CD4-positive, alpha-beta T cell treated with Interleukin-12 subunit alpha and Interleukin-12 subunit beta, for 1 hour (primary cell): ENCODE measurements at regions not wholly inside any gene's neighbourhood (a gene's known extent, or its start where the extent isn't known, plus 50 kb on each side); places are given as distances from the start of the nearest gene placed in this dataset.

Experiments
- DNase-seq: peaks from one replicate; pipeline ENCODE4 v3.0.0-alpha.2; 2020

DNA sequence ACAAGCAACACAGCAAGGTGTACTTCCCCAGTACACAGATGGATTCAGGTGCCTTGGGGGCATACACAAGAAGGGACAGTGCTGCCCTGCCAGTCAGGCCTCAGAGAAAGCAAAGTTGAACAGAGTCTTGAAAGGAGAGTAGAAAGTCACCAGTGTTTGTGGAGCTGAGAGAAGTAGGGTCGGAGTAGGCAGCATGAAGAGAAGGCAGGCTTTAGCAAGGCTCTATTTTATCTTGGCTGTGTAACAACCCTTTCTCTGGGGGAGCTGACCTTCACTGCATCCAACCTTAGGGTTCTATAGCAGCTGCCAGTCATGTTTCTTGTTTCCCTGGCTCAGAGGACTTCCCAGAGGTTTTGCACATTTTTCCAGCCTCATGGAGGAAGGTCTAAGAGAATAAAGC is 77.4 kb upstream of the BLID start:
- no peak for DNase-seq

DNA sequence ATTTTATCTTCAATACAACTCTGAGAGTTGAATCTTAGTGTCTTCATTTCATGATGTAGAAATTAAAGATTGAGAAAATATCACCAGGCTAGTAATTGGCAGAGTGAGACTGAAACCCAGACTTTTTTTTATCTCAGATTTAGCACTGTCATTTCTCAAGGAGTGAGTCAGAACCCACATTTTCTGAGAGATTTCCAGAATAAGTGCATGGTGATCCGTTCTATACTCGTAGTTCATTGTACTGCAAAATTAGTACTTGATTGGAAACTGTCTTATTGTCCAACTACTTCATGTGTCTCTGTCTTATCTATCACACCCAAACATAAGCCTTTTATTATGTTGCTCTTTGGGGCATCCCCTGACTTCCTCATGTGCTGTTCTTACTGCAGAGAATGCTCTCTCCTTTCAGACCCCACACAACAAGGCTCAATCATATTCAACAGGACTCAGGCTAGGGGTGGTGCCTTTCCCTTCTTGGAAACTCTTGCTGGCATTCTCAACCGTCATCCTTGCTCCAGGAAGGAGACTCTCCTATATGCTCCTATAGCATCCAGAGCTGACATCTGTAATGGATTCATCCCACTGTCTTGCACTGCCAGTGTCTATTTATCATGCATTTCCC is 76.7 kb upstream of the BLID start:
- DNase-seq: no peak

DNA sequence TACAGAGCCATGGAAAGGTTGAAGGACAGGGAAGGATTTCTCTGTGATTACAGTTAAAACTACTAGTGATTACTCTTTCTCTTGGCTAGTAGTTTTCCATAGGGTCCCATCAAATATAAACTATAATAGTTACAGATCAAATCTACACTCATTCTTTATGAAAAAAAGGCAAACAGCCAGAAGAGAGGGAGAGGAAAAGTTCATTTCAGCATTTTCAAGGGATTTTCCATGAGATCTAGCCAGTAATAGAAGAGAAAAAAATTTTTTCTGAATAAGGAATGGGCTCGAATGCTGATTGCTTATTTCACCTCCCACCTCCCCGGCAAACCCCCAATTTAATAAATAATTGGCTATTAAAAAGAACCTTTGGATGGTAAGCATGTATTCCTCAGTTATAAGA is 74.8 kb upstream of the BLID start:
- no peak for DNase-seq

DNA sequence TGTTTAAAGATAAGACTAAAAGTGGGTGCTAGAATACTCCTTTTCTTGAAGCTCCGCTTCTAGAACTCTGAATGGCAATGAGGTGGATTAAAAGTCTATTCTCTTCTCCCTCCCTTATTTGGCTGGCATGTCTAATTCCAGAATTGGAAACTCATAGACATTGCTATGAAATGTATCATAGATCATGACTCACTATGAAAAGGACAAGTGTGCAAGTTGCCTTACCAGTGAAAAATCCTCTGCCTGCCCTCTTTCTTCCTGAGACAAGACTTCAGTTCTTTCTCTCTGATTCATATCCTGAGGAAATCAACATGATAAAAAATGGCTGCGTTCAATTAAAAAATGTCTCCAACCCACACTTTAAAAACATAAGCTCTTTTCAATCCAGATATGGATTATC is 73.2 kb upstream of the BLID start:
- DNase-seq: no peak

DNA sequence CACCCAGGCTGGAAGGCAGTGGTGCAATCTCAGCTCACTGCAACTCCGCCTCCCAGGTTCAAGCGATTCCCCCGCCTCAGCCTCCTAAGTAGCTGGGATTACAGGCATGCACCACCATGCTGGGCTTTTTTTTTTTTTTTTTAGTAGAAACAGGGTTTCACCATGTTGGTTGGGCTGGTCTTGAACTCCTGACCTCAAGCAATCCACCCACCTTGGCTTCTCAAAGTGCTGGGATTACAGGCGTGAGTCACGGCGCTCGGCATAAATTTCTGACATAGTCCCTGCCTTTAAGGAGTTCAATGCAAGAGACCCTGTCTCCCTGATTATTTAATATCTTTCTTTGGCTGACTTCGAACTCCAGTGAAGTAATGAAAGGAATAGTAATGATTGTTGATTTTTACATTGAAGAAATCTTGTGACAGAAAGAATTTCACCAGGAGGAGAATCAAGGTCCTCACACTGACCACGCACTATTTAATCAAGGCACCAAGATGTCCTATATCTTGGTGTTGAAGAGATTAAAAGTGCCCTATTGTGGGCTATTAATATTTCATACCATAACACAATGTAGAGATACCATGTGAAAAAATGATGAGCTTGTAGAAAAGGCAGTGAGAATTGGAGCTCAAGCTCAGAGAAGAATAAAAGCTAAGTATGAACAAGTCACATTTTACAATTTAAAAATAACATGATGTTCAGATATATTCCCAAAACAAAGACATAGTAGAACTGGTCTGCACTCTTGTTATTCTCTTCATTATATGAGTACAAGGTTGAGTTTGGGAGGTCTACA is 71.6 kb upstream of the BLID start:
- no peak for DNase-seq

GRCh38 chr11:122186439-122187080 is 70.5 kb upstream of the BLID start:
- DNase-seq: no peak

DNA sequence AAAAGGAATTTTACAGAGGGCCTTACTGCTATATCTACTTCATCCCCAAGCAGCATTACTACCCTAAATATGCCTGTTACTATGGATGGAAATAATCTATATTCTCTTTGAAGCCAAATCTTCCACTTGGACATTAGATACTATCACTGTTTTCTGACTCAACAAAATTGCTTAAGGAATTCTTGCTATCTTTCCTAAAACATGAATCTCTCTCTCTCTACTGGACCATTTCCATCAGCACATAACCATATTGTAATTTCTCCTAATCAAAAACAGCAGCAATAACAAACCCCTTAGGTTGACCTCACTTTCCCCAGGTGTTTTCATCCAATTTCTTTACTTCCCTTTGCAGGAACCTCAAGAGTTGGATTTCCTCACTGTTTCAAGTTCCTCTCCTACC is 67.9 kb upstream of the BLID start:
- DNase-seq: no peak

GRCh38 chr11:122181893-122182292 is 65.9 kb upstream of the BLID start:
- DNase-seq: no peak

GRCh38 chr11:122181372-122181771 is 65.4 kb upstream of the BLID start:
- DNase-seq: no peak

GRCh38 chr11:122179961-122180834 is 64.2 kb upstream of the BLID start:
- DNase-seq: no peak

- no peak for DNase-seq
Measured at GRCh38 chr11:122178795-122179194, 62.8 kb upstream of the BLID start.

DNA sequence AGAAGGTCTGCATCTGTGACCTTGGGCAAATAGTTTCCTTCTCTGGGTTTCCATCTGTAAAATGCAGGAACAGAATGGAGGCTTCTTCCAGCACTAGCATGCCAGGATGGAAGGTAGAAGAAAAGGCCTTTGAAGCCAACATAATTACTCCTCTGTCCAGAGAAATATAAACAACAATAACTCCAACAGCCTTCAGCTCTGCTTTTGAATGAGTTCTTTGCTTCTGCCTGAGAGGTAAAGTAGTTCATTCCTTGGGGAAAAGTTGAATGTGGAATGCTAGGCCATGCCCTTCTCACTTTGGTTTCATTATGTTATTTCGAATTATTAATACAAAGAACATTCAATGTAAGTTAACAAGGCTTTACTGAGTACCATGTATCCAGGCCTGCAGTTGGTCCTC is 61.2 kb upstream of the BLID start:
- DNase-seq: no peak

GRCh38 chr11:122176651-122177050 is 60.6 kb upstream of the BLID start:
- no peak for DNase-seq

- no peak for DNase-seq
Measured at GRCh38 chr11:122175306-122175705, 59.3 kb upstream of the BLID start.

DNA sequence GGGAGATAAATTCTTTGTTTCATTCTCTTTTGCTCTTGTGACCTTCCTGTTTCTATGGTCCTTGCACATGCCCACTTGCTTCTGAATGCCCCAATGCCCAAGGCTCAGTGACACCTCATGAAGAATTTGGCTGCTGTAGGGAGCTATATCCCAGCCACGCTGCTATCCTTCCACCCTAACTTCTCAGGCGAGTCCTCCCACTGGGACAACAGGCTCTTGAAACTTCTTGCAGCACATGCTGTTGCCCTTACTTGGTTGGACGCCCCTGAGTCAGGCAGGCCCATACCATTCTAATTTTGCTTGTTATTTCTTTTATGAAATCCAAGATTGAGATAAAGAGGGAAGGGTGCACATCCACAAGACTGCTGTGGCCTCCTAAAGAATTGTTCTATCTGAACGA is 57.6 kb upstream of the BLID start:
- DNase-seq: no peak

DNA sequence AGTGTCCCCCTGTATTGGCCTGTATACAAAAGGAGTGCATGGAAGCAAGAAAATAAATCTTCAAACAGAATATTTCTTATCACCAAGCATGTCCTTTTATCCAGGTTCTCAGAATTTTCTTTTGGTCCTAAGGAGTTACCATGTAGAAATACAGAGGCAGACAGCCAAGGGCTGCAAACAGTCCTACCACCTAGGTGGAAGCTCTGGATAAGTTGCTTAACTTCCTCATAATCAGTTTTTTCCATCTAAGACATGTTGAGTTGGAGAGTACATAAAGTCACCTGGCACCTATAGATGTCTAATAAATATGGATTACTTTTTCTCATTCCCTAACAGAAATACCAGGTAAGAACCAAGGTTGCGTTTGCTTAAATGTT is 57.0 kb upstream of the BLID start:
- DNase-seq: no peak

DNA sequence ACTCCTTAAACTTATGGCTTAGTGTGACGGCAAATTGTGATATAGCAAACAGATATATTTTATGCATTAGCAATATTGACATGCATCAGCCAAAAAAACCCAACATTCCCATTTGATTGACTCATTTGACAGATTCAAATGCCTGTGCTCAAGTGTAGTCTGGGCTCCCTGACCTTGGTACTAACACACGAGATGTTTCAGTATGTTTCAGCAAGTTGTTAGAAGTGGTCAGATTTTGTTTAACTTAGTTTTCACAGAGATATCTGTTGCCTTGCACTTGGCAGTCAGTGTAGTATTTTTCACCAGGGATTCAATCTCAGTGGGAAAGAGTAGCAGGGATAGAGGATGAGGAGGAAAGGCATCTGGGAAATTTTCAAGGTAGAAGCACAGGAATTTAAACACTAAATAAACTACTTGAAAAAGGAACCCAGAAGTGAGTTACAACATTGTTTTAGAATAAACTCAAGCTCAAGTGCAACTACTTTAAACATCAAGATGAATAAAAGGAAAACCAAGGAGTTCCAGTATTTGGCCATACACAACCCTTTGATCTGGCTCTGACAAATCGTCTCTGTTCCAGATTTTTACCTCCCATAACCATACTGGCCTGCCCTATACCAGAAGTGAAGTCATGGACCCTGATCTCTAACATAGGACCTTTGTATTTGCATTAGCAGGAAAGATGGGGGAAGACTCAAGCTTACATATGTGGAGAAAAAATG is 56.5 kb upstream of the BLID start:
- no peak for DNase-seq

- DNase-seq: no peak
Measured at GRCh38 chr11:122170815-122171475, 54.9 kb upstream of the BLID start.

DNA sequence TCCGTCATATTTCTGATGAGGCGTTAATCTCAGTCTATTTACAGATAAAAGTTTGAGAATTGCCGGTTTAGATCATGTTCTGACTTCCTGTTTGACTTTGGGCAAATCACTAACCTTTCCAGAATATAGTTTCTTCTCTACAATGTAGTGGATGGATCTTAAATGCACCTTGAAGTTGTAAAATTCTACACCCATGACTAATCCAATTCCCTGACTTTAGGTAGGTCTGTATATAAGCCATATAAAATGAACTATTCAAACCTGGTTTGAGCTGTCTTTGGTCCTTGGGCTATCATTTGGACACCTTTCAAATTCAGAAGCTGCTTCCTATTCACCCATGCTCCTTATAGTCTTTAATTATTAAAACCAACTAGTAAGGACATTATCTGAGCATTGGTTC is 52.2 kb upstream of the BLID start:
- no peak for DNase-seq

DNA sequence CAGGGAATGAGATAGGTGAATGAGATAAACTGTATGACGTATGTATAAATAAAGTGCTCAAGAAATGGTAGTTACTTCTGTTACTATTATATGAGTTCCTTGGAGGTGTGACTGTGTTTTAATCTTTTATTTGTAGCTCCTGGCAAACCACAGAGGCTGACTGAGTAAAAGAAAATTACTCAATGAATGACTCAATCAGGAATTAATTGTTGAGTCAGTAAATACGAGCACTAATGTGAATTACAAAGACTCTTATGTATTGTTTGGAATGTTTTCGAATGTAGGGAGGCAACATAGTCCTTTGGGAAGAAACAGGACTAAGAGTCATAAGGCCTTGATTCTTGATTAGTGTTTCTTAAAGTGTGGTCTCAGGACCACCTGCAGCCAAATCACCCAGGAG is 51.1 kb upstream of the BLID start:
- DNase-seq: no peak

DNA sequence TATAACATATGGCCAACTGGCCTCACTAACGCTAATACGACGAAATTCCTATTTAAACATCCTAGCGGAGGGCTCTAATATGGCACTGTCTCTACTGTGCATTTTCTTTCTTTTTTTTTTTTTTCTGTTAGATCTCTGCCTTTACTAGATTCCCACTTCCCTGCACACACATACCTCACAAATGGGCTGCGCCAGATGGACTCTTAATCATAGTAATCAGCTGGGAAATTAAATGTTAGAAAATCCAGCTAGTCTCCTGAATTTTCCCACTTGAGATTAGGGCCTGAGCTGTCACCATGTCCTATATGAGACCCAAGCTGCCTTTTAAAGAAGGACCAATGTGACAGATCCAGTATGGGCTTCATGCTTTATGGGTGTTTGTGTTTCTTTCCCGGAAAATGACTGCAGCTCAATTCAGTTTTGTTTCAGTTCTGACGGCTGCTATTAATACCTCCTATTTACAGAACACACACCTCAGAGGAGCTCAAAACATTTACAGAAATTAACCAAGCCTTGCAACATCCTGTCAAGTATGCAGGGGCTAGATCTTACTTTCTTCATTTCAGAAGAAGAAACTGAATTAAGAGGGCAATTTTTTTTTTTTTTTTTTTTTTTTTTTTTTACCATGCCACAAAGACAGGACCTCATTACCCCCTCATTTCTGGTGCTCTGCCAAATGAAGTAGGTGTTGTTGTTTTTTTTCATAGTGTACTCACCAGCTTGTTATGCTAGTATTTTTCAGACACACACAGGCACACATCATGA is 49.8 kb upstream of the BLID start:
- DNase-seq: no peak
